H1 (cell line): ENCODE measurements at regions not wholly inside any gene's neighbourhood (a gene's known extent, or its start where the extent isn't known, plus 50 kb on each side); places are given as distances from the start of the nearest gene placed in this dataset.

Experiments used
- CTCF ChIA-PET: fragments of 300-600 bp; sonication (Branson Sonifier 250); formaldehyde crosslinking; loops from one replicate; lab custom pipeline; 2021; ENCODE audit not compliant: partially characterized antibody; lab: Charles Lee
- POLR2A ChIA-PET: fragments of 300-600 bp; sonication (Branson Sonifier 250); formaldehyde crosslinking; loops from one replicate; lab custom pipeline; 2021; ENCODE audit warnings: inconsistent platforms; ENCODE audit not compliant: partially characterized antibody; lab: Charles Lee
- DNase-seq, 2 experiments: peaks; one replicate each; pipeline versions ENCODE4 v3.0.0 to v3.0.0-alpha.2; 2010 to 2022; ENCODE audit warnings: low spot score in 2 of 2, low read depth in 1 of 2, mixed read lengths in 1 of 2
- FAIRE-seq: peaks from 2 replicates; lab custom pipeline; 2011; peaks lifted over from hg19 to GRCh38; lab: Jason Lieb, UNC
- H2AFZ ChIP-seq: 2 replicates; pipeline ENCODE4 v1.8.1; 2012; ENCODE audit warnings: low read length, inconsistent platforms
- H2AK5ac ChIP-seq: 2 replicates; pipeline ENCODE4 v1.6.1; 2013; ENCODE audit warnings: low read depth, low read length
- H2BK120ac ChIP-seq: replicated peaks from 2 replicates; pipeline ENCODE3; 2013; ENCODE audit warnings: low read depth, low read length, inconsistent platforms
- H2BK12ac ChIP-seq: 2 replicates; pipeline ENCODE4 v1.6.1; 2013; ENCODE audit warnings: low read depth, low read length
- H2BK15ac ChIP-seq: 2 replicates; pipeline ENCODE4 v1.6.1; 2013; ENCODE audit warnings: low read length
- H2BK20ac ChIP-seq: 2 replicates; pipeline ENCODE4 v1.6.1; 2013; ENCODE audit warnings: low read length
- H2BK5ac ChIP-seq: 2 replicates; pipeline ENCODE4 v1.6.1; 2013; ENCODE audit warnings: low read depth, low read length
- H3K14ac ChIP-seq: 2 replicates; pipeline ENCODE4 v1.6.1; 2013; ENCODE audit warnings: inconsistent platforms; ENCODE audit not compliant: insufficient read length
- H3K18ac ChIP-seq: 2 replicates; pipeline ENCODE4 v1.6.1; 2013; ENCODE audit warnings: low read length; ENCODE audit errors: extremely low read depth
- H3K23ac ChIP-seq: 2 replicates; pipeline ENCODE4 v1.6.1; 2013; ENCODE audit warnings: inconsistent platforms; ENCODE audit not compliant: insufficient read length
- H3K23me2 ChIP-seq: 2 replicates; pipeline ENCODE4 v1.6.1; 2013; ENCODE audit warnings: low read depth, low read length
- H3K27ac ChIP-seq: 2 replicates; pipeline ENCODE4 v1.6.1; 2011; ENCODE audit warnings: low read depth, low read length, inconsistent platforms
- H3K27me3 ChIP-seq, 4 experiments: replicated peaks in 1 of 4; 1 replicate in 1 of 4; 2 replicates in 3 of 4; pipeline versions ENCODE4 v1.6.1 to v1.8.1; 2011 to 2013; ENCODE audit warnings: low read length in 3 of 4, mild to moderate bottlenecking in 3 of 4, inconsistent platforms in 2 of 4, mixed read lengths in 2 of 4, moderate library complexity in 1 of 4; ENCODE audit not compliant: control insufficient read depth in 3 of 4, insufficient read depth in 3 of 4; ENCODE audit errors: extremely low read depth in 1 of 4
- H3K36me3 ChIP-seq, 4 experiments: 2 replicates each; pipeline versions ENCODE4 v1.6.1 to v1.8.1; 2011 to 2013; ENCODE audit warnings: mild to moderate bottlenecking in 4 of 4, low read length in 3 of 4, moderate library complexity in 2 of 4, control low read depth in 1 of 4, inconsistent platforms in 1 of 4; ENCODE audit not compliant: insufficient read depth in 4 of 4, control insufficient read depth in 2 of 4
- H3K4ac ChIP-seq: replicated peaks from 2 replicates; pipeline ENCODE3; 2013; ENCODE audit warnings: low read length, low read depth, mixed read lengths, inconsistent platforms; ENCODE audit not compliant: insufficient read length
- H3K4me1 ChIP-seq, 4 experiments: replicated peaks in 1 of 4; 1 replicate in 1 of 4; 2 replicates in 3 of 4; pipeline versions ENCODE4 v1.6.1 to v1.8.1; 2011 to 2013; ENCODE audit warnings: low read length in 3 of 4, inconsistent platforms in 2 of 4, mixed read lengths in 1 of 4; ENCODE audit not compliant: insufficient read depth in 4 of 4, control insufficient read depth in 3 of 4
- H3K4me2 ChIP-seq, 2 experiments: 2 replicates each; pipeline versions ENCODE4 v1.6.1 to v1.8.1; 2011 to 2013; ENCODE audit warnings: low read depth in 2 of 2, low read length in 2 of 2, control low read depth in 1 of 2, inconsistent platforms in 1 of 2, mild to moderate bottlenecking in 1 of 2; ENCODE audit not compliant: insufficient read depth in 1 of 2
- H3K4me3 ChIP-seq, 4 experiments: fragments of 200-600, 300-600 bp in 1 of 4; sonication (generic), shearing (Covaris generic), sonication (Bioruptor Twin) in 1 of 4; 2 replicates each; pipeline versions ENCODE4 v1.5.1 to v1.8.1; 2011 to 2016; ENCODE audit warnings: low read length in 4 of 4, low read depth in 3 of 4, control low read depth in 2 of 4, inconsistent platforms in 2 of 4, mild to moderate bottlenecking in 2 of 4, mixed read lengths in 1 of 4, moderate library complexity in 1 of 4; ENCODE audit not compliant: insufficient read depth in 2 of 4; ENCODE audit errors: extremely low read depth in 1 of 4
- H3K56ac ChIP-seq: replicated peaks from 2 replicates; pipeline ENCODE3; 2013; ENCODE audit warnings: low read depth, mild to moderate bottlenecking, mixed read lengths, low read length, inconsistent platforms; ENCODE audit not compliant: insufficient read length
- H3K79me1 ChIP-seq: 2 replicates; pipeline ENCODE4 v1.6.1; 2013; ENCODE audit warnings: low read depth, low read length, control low read depth
- H3K79me2 ChIP-seq, 2 experiments: 2 replicates each; pipeline versions ENCODE4 v1.6.1 to v1.8.1; 2012 to 2013; ENCODE audit warnings: low read length in 2 of 2, mild to moderate bottlenecking in 2 of 2, inconsistent platforms in 1 of 2; ENCODE audit not compliant: insufficient read depth in 2 of 2, control insufficient read depth in 1 of 2
- H3K9ac ChIP-seq, 4 experiments: replicated peaks in 1 of 4; 1 replicate in 1 of 4; 2 replicates in 3 of 4; pipeline versions ENCODE4 v1.6.1 to v1.8.1; 2011 to 2013; ENCODE audit warnings: low read depth in 3 of 4, low read length in 3 of 4, control low read depth in 2 of 4, mild to moderate bottlenecking in 2 of 4, moderate library complexity in 2 of 4, inconsistent platforms in 1 of 4; ENCODE audit errors: extremely low read depth in 1 of 4
- H3K9me3 ChIP-seq, 2 experiments: 2 replicates each; pipeline versions ENCODE4 v1.6.1 to v1.8.1; 2012 to 2013; ENCODE audit warnings: mild to moderate bottlenecking in 2 of 2, moderate library complexity in 2 of 2, control low read depth in 1 of 2, inconsistent platforms in 1 of 2, low read depth in 1 of 2, low read length in 1 of 2, mixed read lengths in 1 of 2; ENCODE audit not compliant: insufficient read depth in 2 of 2
- H4K20me1 ChIP-seq, 2 experiments: replicated peaks in 1 of 2; 2 replicates each; pipeline versions ENCODE3 to v1.8.1; 2011 to 2013; ENCODE audit warnings: inconsistent platforms in 2 of 2, low read length in 2 of 2, mild to moderate bottlenecking in 1 of 2; ENCODE audit not compliant: insufficient read depth in 2 of 2, control insufficient read depth in 1 of 2
- H4K5ac ChIP-seq: 2 replicates; pipeline ENCODE4 v1.6.1; 2013; ENCODE audit warnings: low read length, low read depth, mixed read lengths, inconsistent platforms; ENCODE audit not compliant: insufficient read length
- H4K8ac ChIP-seq: 2 replicates; pipeline ENCODE4 v1.8.0; 2013; ENCODE audit warnings: mild to moderate bottlenecking, moderate library complexity, low read length, inconsistent platforms; ENCODE audit not compliant: insufficient read depth; ENCODE audit errors: extremely low read depth
- H4K91ac ChIP-seq: replicated peaks from 2 replicates; pipeline ENCODE3; 2013; ENCODE audit warnings: low read length, mixed read lengths, inconsistent platforms; ENCODE audit not compliant: insufficient read length
- RAD21 ChIP-seq, 2 experiments: IDR thresholded peaks in 1 of 2; conservative IDR thresholded peaks in 1 of 2; 2 replicates each; pipeline ENCODE4 v1.6.1; 2011; ENCODE audit warnings: low read depth in 2 of 2, low read length in 2 of 2, improper control_type of control experiment in 1 of 2, inconsistent platforms in 1 of 2, mild to moderate bottlenecking in 1 of 2, moderate library complexity in 1 of 2
- RBBP5 ChIP-seq: IDR thresholded peaks from 2 replicates; pipeline ENCODE4 v1.7.1; 2012; ENCODE audit warnings: low read depth, mild to moderate bottlenecking, inconsistent platforms, low read length, moderate library complexity, borderline replicate concordance
- YY1 ChIP-seq: IDR thresholded peaks from 2 replicates; pipeline ENCODE4 v1.6.1; 2011; ENCODE audit warnings: low read depth, mild to moderate bottlenecking, low read length
- WGBS, 2 experiments: shearing (Covaris generic) in 1 of 2; methylation state at CpG; one replicate each; pipeline versions ENCODE4 v1.1.6 to v1.1.7; 2013 to 2015; ENCODE audit warnings: low lambda C conversion rate in 2 of 2, mixed read lengths in 2 of 2, inconsistent platforms in 1 of 2, low coverage in 1 of 2, missing lambda C conversion rate in 1 of 2; ENCODE audit not compliant: insufficient replicate concordance in 2 of 2, insufficient coverage in 1 of 2, insufficient read length in 1 of 2; ENCODE audit errors: extremely low coverage in 1 of 2, missing lambda C conversion rate in 1 of 2; 5-methylcytosine and 5-hydroxymethylcytosine counted together
- TF ChIP-seq, protein P1 (sequence below), 3 experiments: IDR thresholded peaks; 1 replicate in 2 of 3; 2 replicates in 1 of 3; pipeline versions ENCODE4 v1.5.1 to v1.6.1; 2011; ENCODE audit warnings: low read length in 3 of 3, mild to moderate bottlenecking in 3 of 3, inconsistent platforms in 2 of 3, low read depth in 1 of 3, moderate library complexity in 1 of 3; ENCODE audit not compliant: insufficient read depth in 1 of 3; ENCODE audit errors: control extremely low read depth in 1 of 3

DNA sequence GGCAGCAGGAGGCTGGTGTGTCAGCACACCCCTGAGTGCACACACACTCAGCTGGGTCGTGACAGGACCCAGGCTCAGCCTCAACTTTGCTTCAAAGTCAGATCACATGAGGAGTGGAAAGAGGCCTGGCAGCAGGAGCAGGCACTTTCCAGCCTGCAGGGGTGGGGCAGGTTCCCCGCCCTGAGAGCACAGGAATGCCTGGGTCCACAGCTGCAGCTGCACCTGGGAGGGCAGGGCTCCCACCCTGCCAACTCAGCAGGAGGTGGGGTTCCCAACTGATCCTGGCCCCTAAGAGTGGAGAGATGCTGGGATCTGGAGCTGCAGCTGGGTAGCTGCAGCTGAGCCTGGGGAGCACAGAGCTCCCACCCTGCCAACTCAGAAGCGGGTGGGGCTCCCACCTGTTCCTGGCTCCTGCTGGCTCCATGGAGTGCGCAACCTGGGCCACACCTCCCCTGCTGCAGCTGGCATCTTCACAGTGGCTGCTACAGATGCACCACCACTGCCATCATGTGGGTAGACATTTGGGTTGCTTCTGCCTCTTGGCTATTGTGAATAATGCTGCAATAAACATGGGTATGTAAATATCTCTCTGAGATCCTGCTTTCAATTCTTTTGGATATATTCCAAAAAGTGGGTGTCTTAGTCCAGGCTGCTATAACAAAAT, 415.4 kb downstream of the TTLL7 start:
- FAIRE-seq (no peak), DNase-seq (no peak)
- WGBS, 2 experiments: 82% methylated on average over 3 of the region's 4 CpGs; no CpG with 5 or more reads in 1 of the 2 experiments

More for the DNA sequence above, 415.4 kb downstream of the TTLL7 start:
- peak; percentile 72 to 78 for TF ChIP-seq RAD21 (IDR thresholded peaks at IDR 0.05 in 1 of 2, conservative IDR thresholded peaks at IDR 0.05 in 1 of 2; ENCODE audit: low read depth in 2 of 2, low read length in 2 of 2)
- TF ChIP-seq RBBP5: no peak
- no peak for TF ChIP-seq YY1
- TF ChIP-seq, protein P1, sequence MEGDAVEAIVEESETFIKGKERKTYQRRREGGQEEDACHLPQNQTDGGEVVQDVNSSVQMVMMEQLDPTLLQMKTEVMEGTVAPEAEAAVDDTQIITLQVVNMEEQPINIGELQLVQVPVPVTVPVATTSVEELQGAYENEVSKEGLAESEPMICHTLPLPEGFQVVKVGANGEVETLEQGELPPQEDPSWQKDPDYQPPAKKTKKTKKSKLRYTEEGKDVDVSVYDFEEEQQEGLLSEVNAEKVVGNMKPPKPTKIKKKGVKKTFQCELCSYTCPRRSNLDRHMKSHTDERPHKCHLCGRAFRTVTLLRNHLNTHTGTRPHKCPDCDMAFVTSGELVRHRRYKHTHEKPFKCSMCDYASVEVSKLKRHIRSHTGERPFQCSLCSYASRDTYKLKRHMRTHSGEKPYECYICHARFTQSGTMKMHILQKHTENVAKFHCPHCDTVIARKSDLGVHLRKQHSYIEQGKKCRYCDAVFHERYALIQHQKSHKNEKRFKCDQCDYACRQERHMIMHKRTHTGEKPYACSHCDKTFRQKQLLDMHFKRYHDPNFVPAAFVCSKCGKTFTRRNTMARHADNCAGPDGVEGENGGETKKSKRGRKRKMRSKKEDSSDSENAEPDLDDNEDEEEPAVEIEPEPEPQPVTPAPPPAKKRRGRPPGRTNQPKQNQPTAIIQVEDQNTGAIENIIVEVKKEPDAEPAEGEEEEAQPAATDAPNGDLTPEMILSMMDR (IDR thresholded peaks at IDR 0.05; ENCODE audit: control extremely low read depth in 1 of 3, insufficient read depth in 1 of 3, low read depth in 1 of 3, low read length in 3 of 3): peak; percentile 28 to 36 (median 32)
- H3K4me2 ChIP-seq: no peak overlapping the region
- peaks cover 6 to 12% of the 10 kb centered on the region in 2 experiments; a peak in 1 of 4 replicates for H3K9me3 ChIP-seq
- no peaks in the 10 kb centered on the region for H3K36me3 ChIP-seq
- no peaks in the 10 kb centered on the region for H3K27me3 ChIP-seq
- H3K4me1 ChIP-seq: no peaks in the 10 kb centered on the region; a peak in 1 of 7 replicates
- no peak overlapping the region for H2BK120ac ChIP-seq
- no peak overlapping the region for H3K9ac ChIP-seq
- ChIA-PET CTCF (interaction anchor here (0.6 to 1.2 kb wide), 2 partner anchors 9 to 296 kb away, joined by 3 read pairs; no protein-coding TSS in a partner anchor), POLR2A (no interaction called here)
- H3K4me3 ChIP-seq: no peak overlapping the region
- no peak overlapping the region for H2BK5ac ChIP-seq
- no peak overlapping the region for H3K18ac ChIP-seq
- no peak overlapping the region for H4K91ac ChIP-seq
- no peak overlapping the region for H2AFZ ChIP-seq
- no peak overlapping the region for H2BK12ac ChIP-seq
- H4K5ac ChIP-seq: no peak overlapping the region
- no peaks in the 10 kb centered on the region for H3K23me2 ChIP-seq
- H3K4ac ChIP-seq: no peak overlapping the region
- H2BK15ac ChIP-seq: no peak overlapping the region
- H3K79me1 ChIP-seq: no peaks in the 10 kb centered on the region
- no peak overlapping the region for H3K14ac ChIP-seq
- H3K56ac ChIP-seq: no peak overlapping the region
- H3K23ac ChIP-seq: no peak overlapping the region
- no peak overlapping the region for H2AK5ac ChIP-seq
- H3K27ac ChIP-seq: no peak overlapping the region
- no peaks in the 10 kb centered on the region for H3K79me2 ChIP-seq
- H2BK20ac ChIP-seq: no peak overlapping the region
- H4K20me1 ChIP-seq: no peaks in the 10 kb centered on the region
- no peak overlapping the region for H4K8ac ChIP-seq
